ENCODE measurements at regions not wholly inside any gene's neighbourhood (a gene's known extent, or its start where the extent isn't known, plus 50 kb on each side); places are given as distances from the start of the nearest gene placed in this dataset.

DNA sequence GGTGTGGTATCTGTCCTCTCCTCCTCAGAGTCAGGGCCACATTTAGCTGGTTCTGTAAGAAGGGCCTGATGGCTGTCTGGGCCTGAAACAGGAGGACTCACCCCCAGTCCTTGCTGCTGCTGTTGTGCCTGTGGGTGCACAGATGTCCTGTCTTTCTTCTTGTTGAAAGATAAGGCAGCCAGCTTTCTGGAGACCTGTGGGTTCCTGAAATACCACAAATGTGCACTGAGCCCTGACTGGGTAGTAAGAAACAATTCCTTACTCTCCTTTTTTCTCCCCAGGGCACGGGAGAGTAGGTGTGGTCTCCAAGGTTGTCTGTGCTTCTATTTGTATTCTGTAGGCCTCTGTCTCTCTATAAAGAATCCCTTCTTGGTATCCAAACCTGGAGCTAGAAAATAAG, 96.2 kb upstream of the DLX2 start:
- no CpG with 5 or more reads among the region's 1 CpG for WGBS (ENCODE audit: insufficient coverage)
- peaks cover 3 to 20% (median 10%) of the 10 kb centered on the region in 7 donors for H3K9me3 Mint-ChIP-seq
- H3K27ac Mint-ChIP-seq = peak overlapping the region; percentile 33 to 95 (median 74)

GRCh38 chr2:172200495-172201085, 97.9 kb upstream of the DLX2 start:
- no CpG with 5 or more reads among the region's 2 CpGs for WGBS (ENCODE audit: insufficient coverage)
- TF ChIP-seq CTCF (IDR thresholded peaks at IDR 0.05) = peak; percentile 38
- Mint-ChIP-seq H3K27me3 (ENCODE audit: low read depth in 3 of 3) (peaks cover 0 to 4% (median 0%) of the 10 kb centered on the region in 3 donors), H3K4me1 (peaks cover 55% of the 10 kb centered on the region), H3K9me3 (peaks cover 0 to 11% (median 2%) of the 10 kb centered on the region in 7 donors), H3K27ac (no peak overlapping the region), H3K4me3 (no peak overlapping the region), H3K36me3 (no peaks in the 10 kb centered on the region)
- Histone ChIP-seq H3K9ac (ENCODE audit: insufficient read depth, low read length, poor library complexity, severe bottlenecking) (no peak overlapping the region), H2AFZ (ENCODE audit: insufficient read depth, low read depth, low read length, poor library complexity, severe bottlenecking) (no peak overlapping the region), H3K4me1 (ENCODE audit: control insufficient read depth in 1 of 2, insufficient read depth in 2 of 2, low read length in 2 of 2) (peaks cover 50 to 62% of the 10 kb centered on the region in 2 donors), H3K27me3 (ENCODE audit: control insufficient read depth in 2 of 2, insufficient read depth in 2 of 2, low read length in 2 of 2) (no peaks in the 10 kb centered on the region), H3K79me2 (ENCODE audit: insufficient read depth, low read length) (no peaks in the 10 kb centered on the region), H3K36me3 (replicated peaks in 1 of 2; ENCODE audit: control insufficient read depth in 1 of 2, insufficient read depth in 2 of 2, low read length in 2 of 2) (no peaks in the 10 kb centered on the region), H3K4me2 (replicated peaks; ENCODE audit: extremely low read depth, low read length, poor library complexity, severe bottlenecking) (no peak overlapping the region), H3K4me3 (replicated peaks in 1 of 3; ENCODE audit: low read depth in 2 of 3, low read length in 3 of 3) (no peak overlapping the region), H3K27ac (ENCODE audit: low read depth in 1 of 2, low read length in 2 of 2) (peak overlapping the region in 1 of 2 donors; percentile 79), H4K20me1 (ENCODE audit: insufficient read depth, low read length) (no peaks in the 10 kb centered on the region), H3K9me3 (replicated peaks in 1 of 2; ENCODE audit: control insufficient read depth in 1 of 2, insufficient read depth in 1 of 2, low read length in 2 of 2) (no peaks in the 10 kb centered on the region)
- peak in 1 of 3 donors; percentile 28 for DNase-seq
- intact Hi-C loops (cut with micrococcal nuclease) = no loop called here

More for the DNA sequence above, 96.2 kb upstream of the DLX2 start:
- no peak for TF ChIP-seq CTCF (IDR thresholded peaks at IDR 0.05)
- no peak overlapping the region for H3K9ac ChIP-seq (ENCODE audit: insufficient read depth, low read length, poor library complexity, severe bottlenecking)
- H3K4me2 ChIP-seq (replicated peaks; ENCODE audit: extremely low read depth, low read length, poor library complexity, severe bottlenecking) = no peak overlapping the region
- no peaks in the 10 kb centered on the region for H3K79me2 ChIP-seq (ENCODE audit: insufficient read depth, low read length)
- no peaks in the 10 kb centered on the region for H3K27me3 ChIP-seq (ENCODE audit: control insufficient read depth in 2 of 2, insufficient read depth in 2 of 2, low read length in 2 of 2)
- Mint-ChIP-seq H3K36me3 (peaks cover 0 to 2% of the 10 kb centered on the region in 2 donors), H3K4me3 (no peak overlapping the region), H3K27me3 (ENCODE audit: low read depth in 3 of 3) (no peaks in the 10 kb centered on the region), H3K4me1 (peaks cover 43% of the 10 kb centered on the region)
- DNase-seq = no peak
- H4K20me1 ChIP-seq (ENCODE audit: insufficient read depth, low read length) = no peaks in the 10 kb centered on the region
- H3K9me3 ChIP-seq (replicated peaks in 1 of 2; ENCODE audit: control insufficient read depth in 1 of 2, insufficient read depth in 1 of 2, low read length in 2 of 2) = peaks cover 2% of the 10 kb centered on the region in 2 donors
- peaks cover 41 to 49% of the 10 kb centered on the region in 2 donors for H3K4me1 ChIP-seq (ENCODE audit: control insufficient read depth in 1 of 2, insufficient read depth in 2 of 2, low read length in 2 of 2)
- H3K27ac ChIP-seq (ENCODE audit: low read depth in 1 of 2, low read length in 2 of 2) = peak overlapping the region in 1 of 2 donors; percentile 79
- peak overlapping the region; percentile 44 for H2AFZ ChIP-seq (ENCODE audit: insufficient read depth, low read depth, low read length, poor library complexity, severe bottlenecking)
- H3K36me3 ChIP-seq (replicated peaks in 1 of 2; ENCODE audit: control insufficient read depth in 1 of 2, insufficient read depth in 2 of 2, low read length in 2 of 2) = no peaks in the 10 kb centered on the region
- no peak overlapping the region for H3K4me3 ChIP-seq (replicated peaks in 1 of 3; ENCODE audit: low read depth in 2 of 3, low read length in 3 of 3)
- intact Hi-C loops (cut with micrococcal nuclease) = no loop called here
